GM21526 (cell line): ENCODE measurements at regions not wholly inside any gene's neighbourhood (a gene's known extent, or its start where the extent isn't known, plus 50 kb on each side); places are given as distances from the start of the nearest gene placed in this dataset.

Source experiments
- ATAC-seq: cut with Tn5 transposase; IDR thresholded peaks from one replicate; pipeline ENCODE4 v1.9.1; 2021; ENCODE audit warnings: moderate library complexity; ENCODE audit not compliant: unreplicated experiment, low FRiP score

DNA sequence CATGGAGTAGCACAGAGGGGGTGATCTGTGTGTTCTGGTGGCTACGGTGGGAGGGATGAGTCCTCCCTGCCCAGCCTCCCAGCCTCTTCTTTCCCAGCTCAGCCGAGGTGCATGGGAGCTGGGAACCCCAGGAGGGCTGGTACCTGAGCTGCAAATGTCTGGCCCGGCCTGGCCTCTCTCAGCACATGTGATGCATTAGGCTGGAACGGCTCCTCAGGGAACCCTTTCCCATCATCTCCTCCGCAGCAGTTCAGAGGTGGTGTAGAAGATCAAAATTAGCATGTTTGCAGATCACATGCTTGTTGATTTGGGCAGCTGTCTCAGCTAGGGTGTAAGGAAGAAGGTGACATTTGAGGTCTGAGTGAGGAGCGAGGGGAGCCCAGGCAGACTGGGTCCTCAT lies 126.6 kb downstream of the EMX2 start:
- ATAC-seq = no peak

- ATAC-seq = no peak
These were observed 127.8 kb downstream of the EMX2 start for GRCh38 chr10:117670116-117670904.

GRCh38 chr10:117673230-117674010 lies 130.9 kb downstream of the EMX2 start:
- no peak for ATAC-seq

GRCh38 chr10:117674201-117674600 lies 131.7 kb downstream of the EMX2 start:
- no peak for ATAC-seq

DNA sequence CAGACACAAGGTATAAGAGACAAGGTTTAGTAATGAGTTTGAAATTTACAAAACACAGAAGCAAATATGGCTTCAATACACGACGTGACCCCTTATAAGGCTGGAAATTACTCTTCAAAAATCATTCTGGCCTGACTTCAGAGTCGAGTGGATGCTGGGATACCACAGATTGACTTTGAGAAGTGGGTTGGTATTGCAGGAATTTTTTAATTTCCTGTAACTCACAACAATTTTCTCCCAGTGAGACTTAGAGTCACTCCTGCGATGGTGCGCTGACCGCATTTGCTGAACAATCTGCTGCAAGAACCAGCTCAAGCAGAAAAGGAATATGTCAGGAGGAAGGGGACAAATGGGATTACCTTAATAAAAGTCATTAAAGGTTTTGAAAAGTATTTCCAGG lies 132.1 kb downstream of the EMX2 start:
- ATAC-seq = no peak

DNA sequence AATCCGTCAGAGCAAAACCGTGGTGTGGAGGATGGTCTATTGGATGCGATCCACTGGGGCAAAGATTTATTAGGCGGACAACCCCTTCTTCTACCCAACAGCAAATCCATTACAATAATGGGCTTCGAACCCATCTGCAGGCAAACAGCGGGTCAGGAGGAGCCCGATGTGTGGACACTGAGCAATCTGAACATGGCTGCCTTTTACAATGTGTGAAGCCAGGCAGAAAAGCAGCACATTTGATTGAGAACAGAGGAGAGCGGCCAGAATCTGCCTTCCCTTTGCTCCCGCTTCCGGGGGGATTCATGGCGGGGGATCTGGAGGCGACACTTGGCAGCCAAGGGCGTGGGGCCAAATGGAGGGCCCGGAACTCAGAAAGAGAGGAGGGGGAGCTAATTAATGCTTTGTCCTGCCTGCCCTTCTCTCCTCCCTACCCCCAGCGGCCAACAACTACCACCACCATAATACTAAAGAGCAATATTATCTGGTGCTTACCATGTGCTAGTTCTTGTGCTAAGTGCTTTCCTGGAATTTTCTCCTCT lies 133.0 kb downstream of the EMX2 start:
- ATAC-seq = no peak

DNA sequence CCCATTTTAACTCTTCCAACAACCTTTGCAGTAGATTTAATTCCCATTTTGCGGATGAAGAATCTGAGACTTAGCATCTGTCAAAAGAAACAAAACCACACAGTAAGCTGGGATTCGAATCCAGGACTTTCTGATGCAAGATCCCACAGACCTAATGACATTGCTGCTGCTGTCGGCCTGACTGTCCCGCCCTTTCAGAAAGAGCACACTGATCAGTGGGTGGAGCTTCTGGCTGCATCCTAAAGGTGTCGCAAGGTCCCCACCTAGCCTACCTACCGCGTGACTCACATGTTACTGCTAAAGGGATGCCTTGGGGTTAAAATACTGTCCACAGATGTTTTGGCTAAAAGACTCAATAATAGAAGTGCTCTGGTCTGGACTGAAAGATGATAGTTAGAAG lies 134.7 kb downstream of the EMX2 start:
- no peak for ATAC-seq

- no peak for ATAC-seq
These were observed 135.4 kb downstream of the EMX2 start for GRCh38 chr10:117677890-117678500.

GRCh38 chr10:117680601-117681000 lies 138.1 kb downstream of the EMX2 start:
- ATAC-seq = no peak

GRCh38 chr10:117681104-117681503 lies 138.6 kb downstream of the EMX2 start:
- no peak for ATAC-seq

GRCh38 chr10:117684046-117684610 lies 141.6 kb downstream of the EMX2 start:
- no peak for ATAC-seq

GRCh38 chr10:117684672-117685211 lies 142.2 kb downstream of the EMX2 start:
- no peak for ATAC-seq

- no peak for ATAC-seq
These were observed 142.9 kb downstream of the EMX2 start for GRCh38 chr10:117685431-117685830.

- no peak for ATAC-seq
These were observed 144.1 kb downstream of the EMX2 start for GRCh38 chr10:117686606-117687005.

DNA sequence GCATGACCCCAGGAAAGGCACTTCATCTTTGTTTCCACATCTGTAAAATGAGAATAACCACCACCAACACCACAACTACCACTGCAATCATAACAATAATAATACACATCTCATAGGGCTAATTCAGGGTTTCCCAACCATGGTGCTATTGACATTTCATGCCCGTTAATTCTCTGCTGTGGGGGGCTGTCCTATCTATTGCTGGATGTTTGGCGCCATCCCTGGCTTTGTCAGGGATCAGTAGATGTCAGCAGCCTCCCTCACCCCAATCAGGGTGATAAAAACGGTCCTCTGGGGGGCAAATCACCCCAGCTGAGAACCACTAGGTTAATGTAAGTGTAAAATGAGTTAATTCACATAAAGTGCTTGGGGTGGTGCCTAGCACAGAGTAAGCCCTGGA lies 145.8 kb downstream of the EMX2 start:
- ATAC-seq = no peak

GRCh38 chr10:117689566-117689965 lies 147.0 kb downstream of the EMX2 start:
- ATAC-seq = no peak

DNA sequence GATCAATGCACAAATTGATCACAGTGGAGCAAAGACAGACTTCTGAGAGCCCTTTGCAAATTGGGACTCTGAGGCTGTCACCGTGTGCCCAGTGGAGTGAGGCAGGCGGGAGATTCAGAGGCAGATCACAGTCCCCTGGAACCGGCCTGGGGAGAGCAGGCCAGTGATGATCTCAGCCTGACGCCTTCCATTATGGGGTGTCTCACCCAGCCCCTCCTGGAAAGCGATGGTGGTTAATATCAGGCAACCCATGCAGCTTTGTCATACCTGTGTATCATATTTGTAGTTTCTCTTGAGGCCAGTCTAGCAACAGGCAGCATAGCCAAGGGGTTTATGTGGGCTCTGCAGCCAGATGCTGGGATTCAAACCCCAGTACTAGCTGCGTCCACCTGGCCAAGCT lies 147.8 kb downstream of the EMX2 start:
- ATAC-seq = no peak

GRCh38 chr10:117694190-117694589 lies 151.6 kb downstream of the EMX2 start:
- ATAC-seq = no peak

- no peak for ATAC-seq
These were observed 154.9 kb downstream of the EMX2 start for GRCh38 chr10:117697402-117697801.

DNA sequence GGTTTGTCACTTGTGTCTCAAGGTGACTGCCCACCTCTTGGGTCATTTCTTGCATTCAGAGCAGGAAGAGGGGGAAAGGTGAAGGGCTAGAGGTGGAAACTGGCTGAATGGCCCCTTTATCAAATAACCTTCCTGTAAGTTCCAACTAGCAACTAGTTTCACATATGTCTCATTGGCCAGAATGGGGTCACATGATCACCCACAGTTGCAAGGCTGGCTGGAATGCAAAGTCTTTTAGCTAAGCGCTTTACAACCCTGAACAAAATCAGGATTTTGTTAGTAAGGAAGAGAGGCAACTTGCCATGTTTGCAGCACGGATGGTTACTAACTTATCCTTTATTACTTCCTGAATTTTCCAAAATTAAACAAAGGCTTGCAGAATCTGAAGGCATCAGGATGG lies 156.3 kb downstream of the EMX2 start:
- no peak for ATAC-seq
